ENCODE measurements at regions not wholly inside any gene's neighbourhood (a gene's known extent, or its start where the extent isn't known, plus 50 kb on each side); places are given as distances from the start of the nearest gene placed in this dataset.
"Not testable (repeated sequence)": the region's sequence is repeated elsewhere in the genome, so short reads cannot be mapped to it uniquely, and the experiment has no call there.

DNA sequence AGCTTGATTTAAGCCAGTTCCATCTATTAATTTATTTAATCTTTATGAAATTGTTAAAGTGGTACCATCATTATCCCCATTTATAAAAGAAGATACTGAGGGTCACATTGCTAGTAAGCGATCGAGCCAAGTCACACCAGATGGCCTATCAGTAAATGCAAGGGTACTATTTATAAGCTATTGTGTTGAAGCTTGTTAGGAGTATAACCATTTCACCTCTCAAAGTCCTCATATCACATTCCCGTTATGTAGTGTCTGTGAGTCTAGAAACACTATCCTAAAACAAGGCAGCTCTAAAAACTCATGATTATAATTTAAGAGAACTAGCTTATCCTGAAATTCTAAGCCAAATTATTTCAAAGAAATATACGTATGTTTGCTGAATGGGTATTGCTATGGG, 1161.8 kb downstream of the EFNA5 start:
- DNase-seq: no peak

- DNase-seq: no peak
Measured at GRCh38 chr5:106493910-106494309, 1176.8 kb downstream of the EFNA5 start.

GRCh38 chr5:106489004-106489403, 1181.7 kb downstream of the EFNA5 start:
- DNase-seq: no peak

DNA sequence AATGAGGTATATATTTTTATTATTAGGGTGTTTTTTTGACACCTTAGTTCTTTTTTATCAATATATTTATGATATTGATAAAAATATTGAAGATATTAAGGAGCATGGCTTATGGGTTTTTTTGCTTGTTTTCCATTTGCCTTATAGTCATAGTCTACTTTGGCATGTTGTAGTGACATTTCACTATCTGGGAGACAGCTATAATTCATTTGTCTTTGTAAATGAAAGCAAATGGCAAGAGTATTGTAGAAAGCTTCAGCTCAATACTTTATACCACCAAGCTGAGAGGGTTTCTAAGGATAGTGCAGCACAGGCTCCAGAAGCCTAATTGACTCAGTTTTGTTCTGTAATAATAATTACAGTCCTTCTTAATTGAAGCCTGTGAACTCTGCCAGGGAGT, 1182.3 kb downstream of the EFNA5 start:
- DNase-seq: no peak

DNA sequence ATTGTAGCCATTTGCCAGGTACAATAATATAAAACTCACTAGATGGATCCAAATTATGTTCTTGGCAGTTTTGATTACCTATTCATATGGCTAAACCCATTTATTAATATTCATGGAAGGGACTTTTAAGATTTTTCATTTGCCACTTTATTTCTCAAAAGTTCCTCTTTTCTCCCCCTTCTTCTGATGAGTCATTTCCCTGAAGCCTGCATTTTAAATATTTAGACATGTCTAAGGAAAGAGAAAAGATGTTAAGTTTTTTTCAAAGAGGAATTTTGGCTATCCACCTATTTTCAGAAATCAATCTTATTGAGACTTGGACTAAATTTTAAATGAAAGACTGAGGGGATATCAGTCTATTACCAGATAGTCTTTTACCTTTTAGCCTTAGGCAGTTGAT, 1189.4 kb downstream of the EFNA5 start:
- DNase-seq: no peak

DNA sequence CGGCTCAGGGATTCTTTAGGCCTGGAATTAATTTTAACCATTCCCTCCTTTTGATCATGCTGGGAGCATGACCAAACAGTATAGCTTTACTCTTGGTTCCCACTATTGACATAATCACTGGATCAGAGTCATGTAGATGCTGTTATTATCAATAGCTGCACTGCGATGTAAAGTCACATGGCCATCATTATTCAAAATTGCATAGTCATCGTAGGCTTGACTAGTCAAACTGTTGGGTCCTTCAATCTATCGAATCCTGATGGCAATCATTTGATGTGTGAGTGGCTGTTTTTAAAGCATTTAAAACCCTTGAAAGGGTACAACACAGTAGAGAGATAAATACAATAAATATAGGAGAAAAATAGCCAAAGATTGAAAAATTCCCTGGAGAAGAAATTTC, 1194.1 kb downstream of the EFNA5 start:
- no peak for DNase-seq

GRCh38 chr5:106474066-106474465, 1196.7 kb downstream of the EFNA5 start:
- no peak for DNase-seq

- no peak for DNase-seq
Measured at GRCh38 chr5:106459541-106459940, 1211.2 kb downstream of the EFNA5 start.

DNA sequence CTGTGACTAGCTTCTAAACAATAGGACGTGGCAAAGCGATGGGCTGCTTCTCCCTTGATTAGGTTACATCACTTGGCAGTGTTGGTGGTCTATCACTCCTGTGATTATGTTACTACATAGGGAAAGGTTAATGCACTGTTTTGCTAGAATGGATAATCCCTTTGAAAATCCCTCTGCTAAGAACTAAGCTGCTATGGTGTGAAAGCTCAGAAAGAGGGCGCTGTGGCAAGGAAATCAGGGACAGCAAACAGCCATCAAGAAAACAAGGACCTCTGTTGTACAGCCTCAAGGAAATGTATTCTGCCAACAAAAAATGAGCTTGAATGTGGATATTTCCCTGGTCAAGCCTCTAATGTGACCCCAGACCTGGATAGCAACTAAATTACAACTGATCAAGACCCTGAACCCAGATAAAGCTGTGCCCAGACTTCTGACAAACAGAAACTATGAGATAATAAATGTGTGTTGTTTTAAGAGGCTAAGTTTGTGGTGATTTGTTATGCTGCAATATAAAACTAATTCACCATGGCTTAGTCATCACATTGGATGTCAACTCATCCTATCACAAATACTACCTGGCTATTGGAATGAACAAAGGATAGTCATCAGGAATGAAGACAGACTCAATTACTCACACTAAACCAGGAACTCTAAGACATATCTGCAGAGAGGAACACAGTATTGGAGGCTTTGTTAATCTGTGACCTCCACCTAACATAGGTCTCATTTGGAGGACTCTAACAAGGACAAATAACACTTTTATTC, 1215.9 kb downstream of the EFNA5 start:
- no peak for DNase-seq

DNA sequence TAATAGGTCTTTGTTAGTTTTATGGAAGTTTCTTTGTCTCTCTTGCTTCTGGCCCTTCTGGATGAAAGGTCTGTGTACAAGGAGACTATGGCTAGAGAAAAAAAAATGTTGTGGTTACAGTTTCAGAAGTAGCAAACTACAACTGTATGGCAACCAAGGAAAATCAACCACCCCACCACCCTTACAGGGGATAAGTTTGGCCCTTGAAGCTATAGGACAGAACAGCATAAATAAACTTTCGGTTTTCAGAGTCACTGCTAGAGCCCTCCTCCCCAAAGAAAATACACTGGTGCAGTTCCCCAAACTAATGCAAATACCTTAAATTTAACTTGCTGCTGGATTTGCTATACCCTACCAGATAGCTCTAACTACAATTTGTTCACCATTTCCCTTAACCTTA, 1216.7 kb downstream of the EFNA5 start:
- no peak for DNase-seq

DNA sequence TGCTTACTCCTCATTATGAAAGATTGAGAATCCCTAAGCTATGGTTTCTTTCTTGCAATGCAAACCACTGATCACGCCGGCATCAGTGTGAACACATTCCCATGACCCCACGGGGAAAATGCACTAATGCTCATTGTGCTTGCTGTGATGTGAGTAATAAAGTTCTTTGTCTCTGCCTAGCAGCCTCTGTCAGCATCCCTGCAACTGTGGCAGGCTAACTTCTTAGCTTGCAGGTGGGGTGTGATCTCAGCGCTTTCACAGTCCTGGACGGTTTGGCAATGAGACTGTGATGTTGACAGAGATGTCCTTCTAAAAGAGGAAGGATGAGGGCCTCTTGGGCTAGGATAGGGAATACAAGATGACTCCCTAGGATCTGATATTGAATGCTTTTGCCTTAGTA, 1218.7 kb downstream of the EFNA5 start:
- DNase-seq: no peak

DNA sequence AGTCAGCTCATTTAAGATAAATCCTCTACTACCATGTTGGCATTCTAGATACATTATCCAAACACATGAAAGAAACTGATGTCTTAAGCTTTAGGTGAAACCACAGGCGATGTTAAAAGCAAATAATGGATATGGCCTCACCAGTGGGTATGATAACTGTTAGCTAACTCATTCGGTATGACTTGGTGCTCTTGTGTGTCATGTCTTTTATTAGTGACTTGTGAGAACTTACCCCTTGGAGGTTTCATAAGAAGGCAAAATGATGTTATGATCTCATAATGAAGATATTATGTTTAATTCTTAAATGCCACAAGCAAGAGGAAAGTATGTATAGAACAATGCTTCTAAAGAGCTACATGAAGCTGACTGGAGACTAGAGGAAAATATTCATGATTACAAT, 1227.0 kb downstream of the EFNA5 start:
- no peak for DNase-seq

DNA sequence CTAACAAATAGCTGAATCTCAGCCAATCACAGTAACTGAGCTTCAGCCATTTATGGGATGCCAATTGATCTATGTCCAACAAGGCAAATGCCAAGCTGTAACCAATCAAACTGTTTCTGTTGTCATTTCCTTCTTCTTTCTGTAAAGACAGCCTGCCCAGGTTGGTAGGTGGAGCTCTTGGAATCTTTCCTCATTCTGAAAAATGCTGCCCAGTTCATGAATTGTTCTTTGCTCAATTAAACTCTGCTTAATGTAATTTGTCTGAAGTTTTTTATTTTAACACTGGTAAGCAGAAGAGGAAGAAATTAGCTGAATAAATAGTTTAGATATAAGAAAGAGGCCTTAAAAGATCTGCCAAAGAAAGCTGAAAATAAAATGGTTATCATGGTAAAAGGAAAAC, 1235.6 kb downstream of the EFNA5 start:
- no peak for DNase-seq

GRCh38 chr5:106430733-106431132, 1240.0 kb downstream of the EFNA5 start:
- DNase-seq: not testable (repeated sequence)

- DNase-seq: no peak
Measured at GRCh38 chr5:106423109-106423897, 1247.4 kb downstream of the EFNA5 start.

GRCh38 chr5:106420102-106420501, 1250.6 kb downstream of the EFNA5 start:
- DNase-seq: no peak

GRCh38 chr5:106418196-106418595, 1252.5 kb downstream of the EFNA5 start:
- no peak for DNase-seq

DNA sequence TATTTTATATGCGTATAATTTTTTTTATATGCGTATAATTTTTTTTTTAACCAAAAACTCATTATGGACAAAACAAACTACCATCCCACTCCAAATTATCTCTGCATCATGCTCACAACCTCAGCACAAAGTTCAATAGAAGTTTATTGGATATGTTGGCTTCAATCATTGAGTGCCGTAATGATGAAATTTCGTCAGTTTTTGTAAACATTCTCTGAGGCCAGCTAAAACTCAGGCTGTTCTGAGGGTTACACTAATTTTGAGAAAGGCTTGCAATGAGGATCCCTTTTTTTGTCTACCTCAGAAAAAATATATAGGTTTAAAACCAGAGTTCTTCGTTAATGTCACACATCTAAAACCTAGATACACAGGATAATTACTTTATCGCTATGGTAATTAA, 1253.2 kb downstream of the EFNA5 start:
- no peak for DNase-seq

GRCh38 chr5:106417163-106417562, 1253.6 kb downstream of the EFNA5 start:
- no peak for DNase-seq

GRCh38 chr5:106415541-106415940, 1255.2 kb downstream of the EFNA5 start:
- DNase-seq: no peak

DNA sequence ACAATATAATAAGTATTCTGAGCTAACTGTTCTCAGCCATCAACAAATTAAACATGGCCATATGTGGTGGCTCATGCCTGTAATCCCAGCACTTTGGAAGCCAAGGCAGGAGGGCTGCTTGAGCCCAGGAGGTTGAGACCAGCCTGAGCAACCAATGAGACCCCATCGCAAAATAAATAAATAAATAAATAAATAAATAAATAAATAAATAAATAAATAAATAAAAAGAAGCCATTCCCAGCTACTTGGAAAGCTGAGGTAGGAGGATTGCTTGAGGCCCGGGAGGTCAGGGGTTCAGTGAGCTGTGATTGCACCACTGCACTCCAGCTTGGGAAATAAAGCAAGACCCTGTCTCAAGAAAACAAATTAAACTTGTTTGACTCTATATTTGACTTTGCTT, 1256.4 kb downstream of the EFNA5 start:
- DNase-seq: no peak

DNA sequence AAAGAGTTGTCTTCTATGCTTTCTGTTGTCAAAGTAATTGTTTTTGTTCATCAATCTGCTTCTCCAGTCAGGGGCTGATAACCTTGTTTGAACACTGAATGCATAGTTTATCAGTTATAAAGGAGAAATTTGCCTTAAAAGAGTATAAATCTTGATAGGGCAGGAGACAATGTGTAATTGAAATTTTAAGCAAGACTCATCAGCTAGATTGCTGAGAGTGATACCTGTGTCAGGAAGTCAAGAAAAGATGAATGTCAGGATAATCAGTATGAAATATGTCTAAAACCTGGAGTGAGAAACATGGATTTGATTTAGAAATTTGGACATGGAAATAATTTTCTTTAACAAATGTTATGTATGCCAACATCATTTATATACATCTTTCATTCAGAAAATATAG, 1258.1 kb downstream of the EFNA5 start:
- DNase-seq: no peak

GRCh38 chr5:106408570-106408969, 1262.2 kb downstream of the EFNA5 start:
- no peak for DNase-seq

DNA sequence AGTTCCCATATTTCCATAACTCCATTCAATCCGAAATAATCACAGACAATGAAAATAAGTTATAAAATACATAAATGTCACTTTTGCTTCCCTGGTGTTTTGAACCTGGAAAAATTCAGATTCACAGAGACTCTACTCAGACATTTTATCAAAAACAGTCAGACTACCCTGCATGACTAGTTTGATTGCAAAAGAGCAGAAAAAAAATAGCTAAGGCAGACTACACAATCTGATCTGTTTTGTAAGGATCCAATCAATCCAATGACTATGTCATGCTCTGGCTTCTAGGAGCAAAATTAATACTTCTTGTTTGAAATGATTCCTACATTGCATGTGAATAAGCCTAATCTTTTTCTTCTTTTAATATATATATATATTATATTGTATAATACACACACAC, 1262.6 kb downstream of the EFNA5 start:
- DNase-seq: no peak

DNA sequence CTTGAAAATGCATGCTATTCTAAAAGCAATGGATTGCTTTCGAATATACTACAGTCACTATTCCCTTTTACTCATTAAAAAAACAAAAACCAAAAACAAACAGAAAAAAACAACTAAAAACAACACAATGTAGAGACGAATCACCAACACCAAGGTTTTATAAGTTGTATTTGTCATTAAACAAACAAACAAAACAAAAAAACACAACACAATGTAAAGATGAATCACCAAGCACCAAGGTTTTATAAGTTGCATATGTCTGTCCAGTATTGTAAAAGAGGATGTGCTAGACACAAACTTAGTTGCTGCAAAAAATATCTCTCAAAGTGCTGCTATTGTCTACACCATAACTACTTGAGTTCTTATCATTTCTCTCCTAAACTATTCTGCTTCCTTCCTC, 1269.2 kb downstream of the EFNA5 start:
- no peak for DNase-seq

Measured in CD4-positive, alpha-beta T cell treated with Interleukin-4 for 4 hours (primary cell).